HG03342 (cell line): ENCODE measurements at regions not wholly inside any gene's neighbourhood (a gene's known extent, or its start where the extent isn't known, plus 50 kb on each side); places are given as distances from the start of the nearest gene placed in this dataset.
"Not testable (repeated sequence)": the region's sequence is repeated elsewhere in the genome, so short reads cannot be mapped to it uniquely, and the experiment has no call there.

Experiments
- ATAC-seq: cut with Tn5 transposase; IDR thresholded peaks from one replicate; pipeline ENCODE4 v1.9.1; 2021; ENCODE audit warnings: mild to moderate bottlenecking, moderate library complexity; ENCODE audit not compliant: unreplicated experiment

GRCh38 chr13:90568165-90568564 is 779.3 kb upstream of the MIR17HG start:
- ATAC-seq = no peak

DNA sequence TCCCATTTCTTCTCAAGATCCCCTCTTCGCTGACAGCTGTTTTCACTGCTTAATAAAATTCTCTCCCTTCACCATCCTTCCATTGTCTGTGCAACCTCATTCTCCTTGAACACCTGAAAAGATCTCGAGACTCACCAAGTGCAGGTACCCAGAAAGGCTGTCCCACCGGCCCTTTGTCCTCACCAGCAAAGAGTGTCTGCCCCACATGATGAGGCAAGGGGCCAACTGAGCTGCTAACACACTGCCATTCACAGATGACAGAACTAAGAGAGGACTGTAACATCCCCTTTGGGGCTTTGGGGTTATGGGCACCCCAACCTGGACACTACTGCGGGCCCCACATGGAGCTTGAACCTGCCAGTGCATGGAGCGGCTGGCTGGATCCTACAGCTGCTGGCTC is 771.4 kb upstream of the MIR17HG start:
- ATAC-seq = no peak

DNA sequence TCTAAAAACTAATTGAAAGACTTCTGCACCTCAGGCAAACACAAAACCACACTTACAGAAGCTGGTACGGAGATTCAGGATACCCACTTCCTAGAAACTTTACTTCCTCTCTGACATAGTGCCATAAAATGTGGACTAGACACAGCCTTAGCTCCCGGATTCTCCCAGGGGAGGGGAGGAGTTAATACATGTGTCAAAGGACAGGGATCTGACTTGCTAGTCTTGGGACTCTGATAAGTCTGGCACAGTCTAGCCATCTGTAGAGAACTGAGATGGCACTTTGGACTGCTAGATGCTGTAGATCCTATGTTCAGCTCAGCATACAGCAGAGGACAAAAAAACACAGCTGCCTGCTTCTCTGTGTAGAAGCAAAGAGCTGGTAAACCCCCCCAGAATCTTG is 769.8 kb upstream of the MIR17HG start:
- no peak for ATAC-seq

DNA sequence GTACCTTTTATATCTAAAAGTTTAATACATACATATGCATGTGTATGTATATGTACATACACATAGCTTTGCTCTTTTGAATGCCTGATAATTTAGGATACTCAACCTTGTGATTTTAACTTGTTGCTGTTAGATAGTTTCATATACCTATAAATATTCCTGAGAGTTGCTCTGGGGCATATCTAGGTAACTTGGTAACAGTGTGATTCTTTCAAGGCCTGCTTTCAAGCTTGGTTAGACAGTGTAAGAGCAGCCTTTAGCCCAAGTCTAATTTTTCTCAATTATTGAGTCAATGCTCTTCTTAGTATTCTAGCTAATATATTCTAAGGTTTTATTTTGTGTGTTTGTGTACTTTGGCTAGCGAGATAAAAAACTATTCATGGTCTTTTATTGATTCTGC is 762.1 kb upstream of the MIR17HG start:
- no peak for ATAC-seq

DNA sequence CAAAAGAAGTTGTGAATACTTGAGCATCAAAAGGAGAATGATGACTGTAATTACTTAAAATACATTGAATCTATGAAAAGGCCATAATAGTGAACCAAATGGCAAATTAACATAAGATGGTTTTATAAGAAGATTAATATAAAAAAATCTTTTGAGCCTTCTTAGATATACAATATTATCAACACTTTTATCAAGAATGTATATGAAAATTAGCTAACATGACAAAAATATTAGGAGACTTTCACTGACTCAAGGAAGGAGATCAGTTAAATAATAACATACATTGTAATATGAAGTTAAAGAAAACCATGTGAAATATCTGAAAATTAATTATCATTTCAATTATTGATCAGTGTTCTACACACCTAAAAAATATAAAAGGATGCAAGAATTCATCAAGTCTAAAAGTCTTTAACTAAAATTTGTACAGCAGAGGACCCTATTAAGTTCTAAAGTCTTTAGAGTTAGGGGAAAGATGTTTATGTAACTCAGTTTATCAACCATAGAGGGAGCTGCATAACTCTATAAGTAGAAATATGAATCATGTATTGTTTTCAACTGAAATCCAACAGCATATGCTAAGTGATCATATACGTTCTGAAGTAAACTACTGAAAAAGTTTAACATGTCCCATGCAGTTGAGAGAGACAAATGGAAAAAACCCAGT is 756.1 kb upstream of the MIR17HG start:
- ATAC-seq = no peak

DNA sequence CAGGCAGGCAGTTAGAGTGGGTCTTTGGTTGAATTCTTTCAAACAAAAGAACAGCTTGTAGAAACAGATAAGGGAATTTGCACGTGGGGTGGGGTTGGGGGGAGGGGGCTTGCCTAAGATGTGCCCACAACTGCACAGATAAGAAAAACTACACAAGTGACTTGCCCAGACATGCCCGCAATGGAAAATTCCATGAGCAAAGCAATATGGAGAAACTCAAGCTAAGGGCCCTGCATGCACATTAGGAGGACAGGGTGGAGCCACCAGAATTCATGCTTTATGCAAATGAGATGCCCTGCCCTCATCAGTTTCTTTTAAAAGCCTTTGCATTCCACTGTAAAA is 755.6 kb upstream of the MIR17HG start:
- ATAC-seq = no peak

GRCh38 chr13:90592943-90593342 is 754.5 kb upstream of the MIR17HG start:
- ATAC-seq = no peak

- no peak for ATAC-seq
Measured at GRCh38 chr13:90594681-90595080, 752.8 kb upstream of the MIR17HG start.

- ATAC-seq = no peak
Measured at GRCh38 chr13:90605664-90606063, 741.8 kb upstream of the MIR17HG start.

- not testable (repeated sequence) for ATAC-seq
Measured at GRCh38 chr13:90606921-90607320, 740.6 kb upstream of the MIR17HG start.

DNA sequence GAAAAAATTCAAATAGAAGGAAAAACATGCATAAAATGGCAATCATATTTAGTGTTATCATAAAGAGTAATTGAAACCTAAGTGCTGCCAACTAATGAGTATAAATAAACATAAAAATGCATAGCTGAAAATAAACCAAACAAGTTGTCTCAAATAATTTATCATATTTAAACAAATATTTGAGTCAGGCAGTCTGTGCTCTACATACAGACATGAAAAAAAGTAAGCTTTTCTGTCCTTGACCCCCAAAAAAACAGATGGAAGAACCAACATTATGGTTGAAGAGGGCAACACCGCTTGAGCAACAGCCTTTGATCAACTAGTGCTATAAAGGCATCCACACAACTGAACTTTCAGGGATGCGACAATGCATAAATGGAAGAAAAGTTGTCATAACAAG is 735.1 kb upstream of the MIR17HG start:
- no peak for ATAC-seq

DNA sequence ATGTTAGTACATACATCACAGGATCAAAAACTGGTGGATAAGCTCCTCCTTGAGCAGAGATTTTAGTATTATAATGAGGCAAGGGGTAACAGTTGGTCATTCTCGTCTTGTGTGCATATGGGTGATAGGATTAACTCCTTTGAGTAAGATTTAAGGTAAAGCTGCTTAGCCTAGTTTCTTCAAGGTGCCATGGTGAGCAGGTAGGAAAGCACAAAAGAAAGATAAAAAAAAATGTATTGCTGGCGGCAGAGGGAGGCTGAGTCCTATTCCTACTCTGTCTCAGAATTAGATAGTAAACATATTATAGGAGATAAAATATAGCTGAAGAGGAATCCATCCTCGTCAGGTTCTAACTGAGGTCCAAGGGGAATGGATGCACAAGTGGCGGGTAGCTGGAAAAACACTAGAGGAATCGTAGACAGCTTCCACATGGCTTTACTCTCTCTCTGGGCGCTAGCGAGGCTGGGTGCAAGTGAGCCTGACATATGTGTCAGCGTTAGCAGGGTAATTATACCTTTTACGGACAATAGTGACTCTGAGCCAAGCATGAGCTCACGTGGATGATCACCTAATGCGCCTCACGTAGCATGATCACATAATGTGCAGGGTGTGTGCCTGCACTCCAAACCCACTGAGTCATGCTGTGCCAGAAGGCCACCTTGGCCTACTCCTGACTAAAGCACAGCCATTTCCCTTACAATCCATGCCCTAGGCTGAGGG is 734.3 kb upstream of the MIR17HG start:
- no peak for ATAC-seq

- no peak for ATAC-seq
Measured at GRCh38 chr13:90615236-90615635, 732.3 kb upstream of the MIR17HG start.

DNA sequence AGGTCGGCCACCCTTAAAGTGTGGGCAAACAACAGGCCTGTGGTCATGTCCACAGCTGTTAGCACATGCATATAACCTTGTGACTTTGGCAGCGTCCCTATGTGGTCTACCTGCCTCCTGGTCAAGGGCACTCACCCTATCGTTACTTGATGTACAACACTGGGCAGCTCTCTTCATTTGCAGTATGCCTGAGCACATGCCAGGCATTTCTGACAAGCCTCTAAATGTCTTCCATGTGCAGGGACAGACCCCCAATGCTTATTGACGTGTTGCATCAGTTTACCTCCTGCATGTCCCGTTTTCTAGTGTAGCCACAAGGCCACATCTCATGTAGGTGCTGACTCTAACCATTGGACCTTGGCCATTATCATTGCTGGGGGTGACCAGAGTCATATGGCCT is 731.7 kb upstream of the MIR17HG start:
- no peak for ATAC-seq

DNA sequence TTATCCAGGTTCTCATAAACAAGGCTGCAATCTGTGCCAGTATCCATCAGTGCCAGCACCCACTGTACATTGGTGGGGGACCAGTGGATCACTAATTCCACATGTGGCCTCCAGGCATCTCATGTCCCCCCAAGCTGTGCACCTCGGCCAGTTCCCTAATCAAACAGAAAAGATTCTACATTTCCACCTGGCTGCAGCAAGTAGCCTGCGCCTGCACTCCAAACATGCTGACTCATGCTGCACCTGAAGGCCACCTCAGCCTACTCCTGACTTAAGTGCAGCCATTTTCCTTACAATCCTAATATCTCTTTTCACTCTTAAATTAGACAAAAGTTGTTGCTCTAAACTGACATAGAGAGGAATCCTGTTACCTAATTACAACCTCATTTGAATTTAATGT is 729.4 kb upstream of the MIR17HG start:
- ATAC-seq = no peak

DNA sequence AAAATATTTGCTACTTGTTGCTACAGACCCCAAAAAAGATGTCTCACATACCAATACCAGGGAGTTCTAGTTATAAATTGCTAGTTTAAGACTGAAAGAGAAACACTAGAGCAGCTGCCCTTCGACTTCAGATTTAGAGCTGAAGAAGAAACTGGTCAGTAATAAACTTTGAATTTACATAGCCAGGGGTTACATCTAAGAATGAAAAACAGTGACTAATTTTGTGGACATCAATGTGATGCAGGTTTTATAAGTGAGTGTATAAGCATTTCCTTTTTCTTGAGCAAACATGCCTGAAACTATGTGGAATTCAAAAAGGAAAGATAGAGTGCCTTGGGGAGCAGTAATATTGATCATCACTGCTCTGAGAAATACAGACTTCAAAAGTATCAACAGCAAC is 724.9 kb upstream of the MIR17HG start:
- no peak for ATAC-seq

- ATAC-seq = no peak
Measured at GRCh38 chr13:90623318-90624011, 724.0 kb upstream of the MIR17HG start.

- no peak for ATAC-seq
Measured at GRCh38 chr13:90627813-90628212, 719.7 kb upstream of the MIR17HG start.

DNA sequence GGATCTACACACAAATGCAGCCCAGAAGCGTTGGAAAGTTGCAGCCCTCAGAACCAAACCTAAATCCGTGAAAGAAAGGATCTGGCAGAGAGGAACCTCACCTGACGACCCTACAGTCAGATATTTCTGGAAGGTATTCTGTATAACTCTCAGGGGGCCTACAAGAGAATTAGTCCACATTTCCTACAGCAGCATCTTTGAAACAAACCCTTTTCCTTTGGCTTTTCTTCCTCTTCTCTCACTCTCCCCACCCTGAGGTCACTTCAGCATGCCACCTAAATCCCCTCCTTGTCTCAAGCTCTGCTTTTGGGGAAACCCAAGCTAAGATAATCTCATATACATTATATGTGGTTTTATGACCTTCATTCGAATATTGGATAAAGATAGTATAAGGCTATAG is 719.0 kb upstream of the MIR17HG start:
- ATAC-seq = no peak

- ATAC-seq = no peak
Measured at GRCh38 chr13:90630716-90631115, 716.8 kb upstream of the MIR17HG start.

DNA sequence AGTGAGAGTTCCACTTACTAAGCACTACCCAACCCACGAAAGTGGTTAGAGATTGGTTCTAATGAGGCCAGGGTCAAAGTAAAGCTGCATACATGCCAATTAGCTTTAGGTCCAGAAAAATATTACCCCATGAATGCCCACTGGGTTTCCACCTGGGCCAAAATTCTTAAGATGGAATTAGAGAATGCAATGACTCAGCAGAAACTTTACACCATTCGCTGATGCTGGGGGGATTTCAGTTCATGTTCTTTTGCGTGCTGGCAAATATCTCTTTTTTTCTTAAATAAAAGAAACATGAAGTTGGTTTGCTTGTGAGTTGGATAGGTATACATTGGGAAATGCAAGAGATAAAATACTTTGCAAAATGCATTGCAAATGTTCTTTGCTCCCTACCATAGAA is 715.3 kb upstream of the MIR17HG start:
- ATAC-seq = no peak

GRCh38 chr13:90633849-90634248 is 713.6 kb upstream of the MIR17HG start:
- ATAC-seq = no peak
